Loucy (cell line): ENCODE measurements at regions not wholly inside any gene's neighbourhood (a gene's known extent, or its start where the extent isn't known, plus 50 kb on each side); places are given as distances from the start of the nearest gene placed in this dataset.

Experiments
- EZH2phosphoT487 ChIP-seq: fragments of 200-600 bp; IDR thresholded peaks from 2 replicates; pipeline ENCODE4 v1.6.1; 2018; ENCODE audit warnings: antibody characterized with exemption, mild to moderate bottlenecking, moderate library complexity, borderline replicate concordance
- TF ChIP-seq, protein P1 (sequence below): fragments of 200-600 bp; sonication (generic); conservative IDR thresholded peaks from 2 replicates; pipeline ENCODE4 v1.5.1; 2014; ENCODE audit warnings: mild to moderate bottlenecking, antibody characterized with exemption, low read length

DNA sequence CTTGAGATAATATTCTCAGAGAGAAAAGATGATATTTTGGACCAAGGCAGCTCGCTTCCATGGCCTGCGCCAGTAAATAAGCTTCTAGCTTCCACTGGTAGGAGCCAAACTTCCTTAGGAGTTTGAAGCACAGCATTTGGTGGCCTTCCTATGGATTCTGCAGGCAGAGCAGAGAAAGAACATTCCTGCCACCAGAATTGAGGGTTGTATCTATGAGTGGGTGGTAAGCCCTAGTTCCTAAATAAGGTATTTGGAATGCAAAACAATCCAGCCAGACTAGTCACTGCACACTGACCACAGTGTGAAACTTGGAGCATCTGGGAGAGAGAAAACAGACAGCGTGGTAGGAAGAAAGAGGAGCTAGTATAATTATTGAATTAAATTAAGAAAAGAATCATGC lies 54.1 kb upstream of the BCAR3 start:
- TF ChIP-seq, protein P1, sequence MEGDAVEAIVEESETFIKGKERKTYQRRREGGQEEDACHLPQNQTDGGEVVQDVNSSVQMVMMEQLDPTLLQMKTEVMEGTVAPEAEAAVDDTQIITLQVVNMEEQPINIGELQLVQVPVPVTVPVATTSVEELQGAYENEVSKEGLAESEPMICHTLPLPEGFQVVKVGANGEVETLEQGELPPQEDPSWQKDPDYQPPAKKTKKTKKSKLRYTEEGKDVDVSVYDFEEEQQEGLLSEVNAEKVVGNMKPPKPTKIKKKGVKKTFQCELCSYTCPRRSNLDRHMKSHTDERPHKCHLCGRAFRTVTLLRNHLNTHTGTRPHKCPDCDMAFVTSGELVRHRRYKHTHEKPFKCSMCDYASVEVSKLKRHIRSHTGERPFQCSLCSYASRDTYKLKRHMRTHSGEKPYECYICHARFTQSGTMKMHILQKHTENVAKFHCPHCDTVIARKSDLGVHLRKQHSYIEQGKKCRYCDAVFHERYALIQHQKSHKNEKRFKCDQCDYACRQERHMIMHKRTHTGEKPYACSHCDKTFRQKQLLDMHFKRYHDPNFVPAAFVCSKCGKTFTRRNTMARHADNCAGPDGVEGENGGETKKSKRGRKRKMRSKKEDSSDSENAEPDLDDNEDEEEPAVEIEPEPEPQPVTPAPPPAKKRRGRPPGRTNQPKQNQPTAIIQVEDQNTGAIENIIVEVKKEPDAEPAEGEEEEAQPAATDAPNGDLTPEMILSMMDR, result no peak
- TF ChIP-seq EZH2phosphoT487, result no peak
